ENCODE measurements at regions not wholly inside any gene's neighbourhood (a gene's known extent, or its start where the extent isn't known, plus 50 kb on each side); places are given as distances from the start of the nearest gene placed in this dataset.

DNA sequence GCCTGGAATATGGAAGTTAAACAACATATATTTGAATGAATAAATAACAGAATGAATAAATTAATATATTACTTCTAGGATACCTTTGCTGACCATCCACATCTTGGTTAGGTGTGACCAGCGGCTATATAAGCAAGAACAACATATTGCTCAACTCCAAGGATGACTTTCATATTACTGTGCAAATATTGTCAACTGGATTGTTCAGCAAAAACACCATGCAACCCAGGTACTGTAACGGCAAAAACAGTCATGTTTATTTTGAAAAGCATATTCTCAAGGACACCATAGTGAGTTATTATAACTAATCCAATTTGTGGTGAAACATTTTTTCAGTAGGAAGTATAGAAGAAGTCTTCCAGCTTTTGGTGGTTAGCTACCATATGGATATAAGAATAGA is 907.9 kb downstream of the IGSF11 start:
- Histone ChIP-seq H3K4me1 (no peaks in the 10 kb centered on the region), H3K27me3 (replicated peaks in 1 of 7) (no peaks in the 10 kb centered on the region), H3K9me3 (peaks cover 0 to 4% (median 0%) of the 10 kb centered on the region in 8 donors), H3K4me3 (no peak overlapping the region), H3K27ac (no peak overlapping the region), H3K36me3 (no peaks in the 10 kb centered on the region)
- DNase-seq: no peak
- WGBS, 5 donors: 83 to 94% (median 87%) methylated on average over 2 of the region's 2 CpGs
- intact Hi-C loops (cut with DNase I; ENCODE audit: low total_unique reads): no loop called here
- TF ChIP-seq POLR2A (IDR thresholded peaks at IDR 0.05) (no peak), POLR2AphosphoS5 (IDR thresholded peaks at IDR 0.05) (no peak)
- TF ChIP-seq, protein P1, sequence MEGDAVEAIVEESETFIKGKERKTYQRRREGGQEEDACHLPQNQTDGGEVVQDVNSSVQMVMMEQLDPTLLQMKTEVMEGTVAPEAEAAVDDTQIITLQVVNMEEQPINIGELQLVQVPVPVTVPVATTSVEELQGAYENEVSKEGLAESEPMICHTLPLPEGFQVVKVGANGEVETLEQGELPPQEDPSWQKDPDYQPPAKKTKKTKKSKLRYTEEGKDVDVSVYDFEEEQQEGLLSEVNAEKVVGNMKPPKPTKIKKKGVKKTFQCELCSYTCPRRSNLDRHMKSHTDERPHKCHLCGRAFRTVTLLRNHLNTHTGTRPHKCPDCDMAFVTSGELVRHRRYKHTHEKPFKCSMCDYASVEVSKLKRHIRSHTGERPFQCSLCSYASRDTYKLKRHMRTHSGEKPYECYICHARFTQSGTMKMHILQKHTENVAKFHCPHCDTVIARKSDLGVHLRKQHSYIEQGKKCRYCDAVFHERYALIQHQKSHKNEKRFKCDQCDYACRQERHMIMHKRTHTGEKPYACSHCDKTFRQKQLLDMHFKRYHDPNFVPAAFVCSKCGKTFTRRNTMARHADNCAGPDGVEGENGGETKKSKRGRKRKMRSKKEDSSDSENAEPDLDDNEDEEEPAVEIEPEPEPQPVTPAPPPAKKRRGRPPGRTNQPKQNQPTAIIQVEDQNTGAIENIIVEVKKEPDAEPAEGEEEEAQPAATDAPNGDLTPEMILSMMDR (IDR thresholded peaks at IDR 0.05 in 8 of 11, conservative IDR thresholded peaks at IDR 0.05 in 3 of 11): no peak

DNA sequence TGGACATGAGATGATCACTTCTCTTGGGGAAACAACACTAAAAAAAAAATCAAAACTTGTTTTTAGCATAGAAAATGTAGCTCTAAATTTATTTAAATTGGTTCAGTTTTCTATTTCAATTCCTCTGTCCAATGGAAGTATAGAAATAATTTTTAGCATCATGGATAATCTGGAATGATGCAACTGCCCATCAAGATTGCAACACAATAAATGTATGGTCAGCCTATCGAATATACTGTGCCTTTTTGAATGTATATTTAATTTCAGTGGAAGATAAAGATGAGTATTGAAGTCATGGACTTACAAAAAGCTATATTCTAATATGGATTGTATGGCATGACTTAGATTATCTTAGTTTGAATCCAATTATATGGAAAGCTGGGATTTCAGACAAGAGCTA is 906.7 kb downstream of the IGSF11 start:
- TF ChIP-seq, protein P1 (IDR thresholded peaks at IDR 0.05 in 8 of 11, conservative IDR thresholded peaks at IDR 0.05 in 3 of 11): no peak
- TF ChIP-seq POLR2AphosphoS5 (IDR thresholded peaks at IDR 0.05) (no peak), POLR2A (IDR thresholded peaks at IDR 0.05) (no peak)

DNA sequence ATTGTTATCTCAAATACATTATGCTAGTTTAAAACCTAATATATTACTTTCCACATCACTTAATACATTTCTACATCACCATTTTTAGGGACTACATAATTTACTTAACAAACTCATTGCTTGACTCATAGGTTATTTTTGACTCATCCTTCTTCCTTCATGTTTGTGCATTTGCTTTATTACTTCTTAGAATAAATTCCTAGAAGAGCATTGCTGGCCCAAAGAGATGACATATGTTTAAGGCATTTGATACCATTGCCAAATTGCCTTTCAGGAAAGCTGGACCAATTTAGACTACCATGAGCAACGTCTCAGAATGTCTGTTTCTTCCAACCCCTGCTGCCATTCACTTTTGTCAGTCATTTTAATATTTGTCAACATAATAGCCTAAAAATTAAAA is 905.8 kb downstream of the IGSF11 start:
- peaks cover 0 to 4% (median 0%) of the 10 kb centered on the region in 8 donors for H3K9me3 ChIP-seq
- H3K27ac ChIP-seq: no peak overlapping the region
- intact Hi-C loops (cut with DNase I; ENCODE audit: low total_unique reads): no loop called here
- H3K4me1 ChIP-seq: no peaks in the 10 kb centered on the region
- DNase-seq: no peak
- H3K27me3 ChIP-seq (replicated peaks in 1 of 7): no peaks in the 10 kb centered on the region
- TF ChIP-seq, protein P1 (IDR thresholded peaks at IDR 0.05 in 8 of 11, conservative IDR thresholded peaks at IDR 0.05 in 3 of 11): no peak
- TF ChIP-seq POLR2AphosphoS5 (IDR thresholded peaks at IDR 0.05) (no peak), POLR2A (IDR thresholded peaks at IDR 0.05) (no peak)
- H3K4me3 ChIP-seq: no peak overlapping the region
- no peaks in the 10 kb centered on the region for H3K36me3 ChIP-seq
- 0 to 34% (median 28%) methylated on average over 1 of the region's 1 CpG for WGBS, 5 donors

More for the DNA sequence above, 906.7 kb downstream of the IGSF11 start:
- 42 to 70% (median 66%) methylated on average over 1 of the region's 1 CpG for WGBS, 5 donors
- Histone ChIP-seq H3K9me3 (peaks cover 0 to 4% (median 0%) of the 10 kb centered on the region in 8 donors), H3K27me3 (replicated peaks in 1 of 7) (no peaks in the 10 kb centered on the region), H3K27ac (no peak overlapping the region), H3K4me3 (no peak overlapping the region), H3K4me1 (no peaks in the 10 kb centered on the region), H3K36me3 (no peaks in the 10 kb centered on the region)
- intact Hi-C loops (cut with DNase I; ENCODE audit: low total_unique reads): no loop called here
- DNase-seq: no peak

DNA sequence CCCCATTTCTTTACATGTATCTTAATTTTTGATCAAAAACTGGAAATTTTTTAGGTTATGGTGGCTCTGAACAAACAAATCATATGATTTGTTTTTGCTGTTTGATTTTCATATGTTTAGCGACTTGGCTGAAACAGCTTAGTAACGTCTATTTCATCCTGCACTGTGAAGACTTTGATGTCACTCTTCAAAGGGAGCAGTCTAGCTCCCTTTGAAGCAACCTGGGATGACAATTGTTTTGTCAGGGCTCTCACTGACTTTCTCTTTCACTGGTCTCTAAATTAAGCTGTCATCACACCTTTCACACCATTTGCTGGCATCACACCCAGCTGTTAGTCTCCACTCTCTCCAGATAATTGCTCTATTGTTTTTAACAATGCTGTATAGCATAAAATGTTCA is 896.9 kb downstream of the IGSF11 start:
- Histone ChIP-seq H3K4me1 (no peaks in the 10 kb centered on the region), H3K36me3 (no peaks in the 10 kb centered on the region), H3K4me3 (no peak overlapping the region), H3K27ac (no peak overlapping the region), H3K9me3 (peaks cover 0 to 38% (median 30%) of the 10 kb centered on the region in 8 donors), H3K27me3 (replicated peaks in 1 of 7) (no peaks in the 10 kb centered on the region)
- no peak for DNase-seq
- TF ChIP-seq, protein P1 (IDR thresholded peaks at IDR 0.05 in 8 of 11, conservative IDR thresholded peaks at IDR 0.05 in 3 of 11): no peak
- no peak for TF ChIP-seq POLR2A (IDR thresholded peaks at IDR 0.05)
- no peak for TF ChIP-seq POLR2AphosphoS5 (IDR thresholded peaks at IDR 0.05)
- intact Hi-C loops (cut with DNase I; ENCODE audit: low total_unique reads): no loop called here
- 58 to 80% (median 69%) methylated on average over 2 of the region's 2 CpGs for WGBS, 5 donors

Data from spleen (tissue), 11 donors.